Nephron (organoid): ENCODE measurements at regions not wholly inside any gene's neighbourhood (a gene's known extent, or its start where the extent isn't known, plus 50 kb on each side); places are given as distances from the start of the nearest gene placed in this dataset.

ENCODE experiments used
- H3K27ac Mint-ChIP-seq, 3 experiments: 2 replicates each; pipeline ENCODE4 v1.8.0; 2020; ENCODE audit warnings: mixed read lengths in 3 of 3, mild to moderate bottlenecking in 2 of 3, moderate library complexity in 1 of 3
- H3K27me3 Mint-ChIP-seq: 2 replicates; pipeline ENCODE4 v1.8.0; 2021; ENCODE audit warnings: low read depth, mild to moderate bottlenecking, moderate library complexity, mixed read lengths
- H3K36me3 Mint-ChIP-seq: 2 replicates; pipeline ENCODE4 v1.8.0; 2020; ENCODE audit warnings: low read depth, mixed read lengths
- H3K4me1 Mint-ChIP-seq: 2 replicates; pipeline ENCODE4 v1.8.0; 2020; ENCODE audit warnings: mixed read lengths
- H3K4me3 Mint-ChIP-seq, 3 experiments: 2 replicates each; pipeline ENCODE4 v1.8.0; 2020; ENCODE audit warnings: mild to moderate bottlenecking in 3 of 3, mixed read lengths in 3 of 3, moderate library complexity in 2 of 3
- H3K9me3 Mint-ChIP-seq: 2 replicates; pipeline ENCODE4 v1.8.0; 2020; ENCODE audit warnings: mixed read lengths
- CTCF ChIP-seq, 3 experiments: fragments of 200-600 bp; sonication (generic); IDR thresholded peaks; one replicate each; pipeline ENCODE4 v1.5.0; 2021; ENCODE audit warnings: antibody characterized with exemption in 3 of 3; ENCODE audit not compliant: unreplicated experiment in 3 of 3

GRCh38 chr10:130483691-130484467 is 347.7 kb downstream of the GLRX3 start:
- H3K4me1 Mint-ChIP-seq = peaks cover 21% of the 10 kb centered on the region
- H3K4me3 Mint-ChIP-seq = peak overlapping the region in 1 of 3 experiments; percentile 23
- H3K27ac Mint-ChIP-seq = peak overlapping the region; percentile 56 to 95 (median 89)
- TF ChIP-seq CTCF (IDR thresholded peaks at IDR 0.05; ENCODE audit: unreplicated experiment in 3 of 3) = no peak
- H3K36me3 Mint-ChIP-seq = no peaks in the 10 kb centered on the region
- H3K9me3 Mint-ChIP-seq = no peaks in the 10 kb centered on the region
- peaks cover 33% of the 10 kb centered on the region for H3K27me3 Mint-ChIP-seq

- no peaks in the 10 kb centered on the region for H3K9me3 Mint-ChIP-seq
- H3K4me1 Mint-ChIP-seq = peaks cover 23% of the 10 kb centered on the region
- no peak for TF ChIP-seq CTCF (IDR thresholded peaks at IDR 0.05; ENCODE audit: unreplicated experiment in 3 of 3)
Observed at GRCh38 chr10:130484468-130485180, 348.4 kb downstream of the GLRX3 start.

GRCh38 chr10:130485236-130485957 is 349.2 kb downstream of the GLRX3 start:
- Mint-ChIP-seq H3K4me3 (no peak overlapping the region), H3K36me3 (no peaks in the 10 kb centered on the region), H3K9me3 (no peaks in the 10 kb centered on the region), H3K27ac (peak overlapping the region; percentile 69 to 99 (median 98)), H3K27me3 (peaks cover 24% of the 10 kb centered on the region), H3K4me1 (peaks cover 25% of the 10 kb centered on the region)
- TF ChIP-seq CTCF (IDR thresholded peaks at IDR 0.05; ENCODE audit: unreplicated experiment in 3 of 3) = no peak

More at GRCh38 chr10:130484468-130485180, 348.4 kb downstream of the GLRX3 start:
- Mint-ChIP-seq H3K27me3 (peaks cover 28% of the 10 kb centered on the region), H3K27ac (no peak overlapping the region), H3K36me3 (no peaks in the 10 kb centered on the region), H3K4me3 (no peak overlapping the region)

- Mint-ChIP-seq H3K27ac (peak overlapping the region; percentile 93 to 99 (median 98)), H3K9me3 (no peaks in the 10 kb centered on the region), H3K36me3 (no peaks in the 10 kb centered on the region), H3K4me3 (no peak overlapping the region), H3K4me1 (peaks cover 31% of the 10 kb centered on the region), H3K27me3 (peaks cover 18% of the 10 kb centered on the region)
- no peak for TF ChIP-seq CTCF (IDR thresholded peaks at IDR 0.05; ENCODE audit: unreplicated experiment in 3 of 3)
Observed at GRCh38 chr10:130485958-130486895, 350.0 kb downstream of the GLRX3 start.

- Mint-ChIP-seq H3K9me3 (no peaks in the 10 kb centered on the region), H3K36me3 (no peaks in the 10 kb centered on the region), H3K4me3 (peak overlapping the region in 2 of 3 experiments; percentile 1 to 2), H3K27me3 (peaks cover 14% of the 10 kb centered on the region), H3K4me1 (peaks cover 31% of the 10 kb centered on the region), H3K27ac (peak overlapping the region; percentile 93 to 99 (median 98))
- TF ChIP-seq CTCF (IDR thresholded peaks at IDR 0.05; ENCODE audit: unreplicated experiment in 3 of 3) = no peak
Observed at GRCh38 chr10:130486906-130487305, 350.7 kb downstream of the GLRX3 start.
